GM19395 (cell line): ENCODE measurements at regions not wholly inside any gene's neighbourhood (a gene's known extent, or its start where the extent isn't known, plus 50 kb on each side); places are given as distances from the start of the nearest gene placed in this dataset.
A peak's percentile ranks its signal among the peaks of the same experiment; 100 is the strongest.
"Not testable (repeated sequence)": the region's sequence is repeated elsewhere in the genome, so short reads cannot be mapped to it uniquely, and the experiment has no call there.

Experiments used
- ATAC-seq: cut with Tn5 transposase; IDR thresholded peaks from one replicate; pipeline ENCODE4 v1.9.1; 2021; ENCODE audit warnings: mild to moderate bottlenecking, moderate library complexity; ENCODE audit not compliant: unreplicated experiment

- ATAC-seq, result peak; percentile 37
Observed at GRCh38 chr6:26172608-26172968, 85.4 kb downstream of the HFE start.

DNA sequence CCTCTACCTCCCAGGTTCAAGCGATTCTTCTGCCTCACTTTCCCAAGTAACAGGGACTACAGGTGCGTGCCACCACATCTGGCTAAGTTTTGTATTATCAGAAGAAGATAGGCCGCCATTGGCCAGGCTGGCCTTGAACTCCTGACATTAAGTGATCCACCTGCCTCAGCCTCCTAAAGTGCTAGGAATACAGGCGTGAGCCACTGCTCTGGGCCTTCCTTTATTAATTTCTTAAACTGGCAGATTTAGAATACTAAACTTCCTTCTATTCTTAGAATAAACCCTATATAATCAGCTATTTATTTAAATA is 86.6 kb downstream of the HFE start:
- ATAC-seq, result no peak

DNA sequence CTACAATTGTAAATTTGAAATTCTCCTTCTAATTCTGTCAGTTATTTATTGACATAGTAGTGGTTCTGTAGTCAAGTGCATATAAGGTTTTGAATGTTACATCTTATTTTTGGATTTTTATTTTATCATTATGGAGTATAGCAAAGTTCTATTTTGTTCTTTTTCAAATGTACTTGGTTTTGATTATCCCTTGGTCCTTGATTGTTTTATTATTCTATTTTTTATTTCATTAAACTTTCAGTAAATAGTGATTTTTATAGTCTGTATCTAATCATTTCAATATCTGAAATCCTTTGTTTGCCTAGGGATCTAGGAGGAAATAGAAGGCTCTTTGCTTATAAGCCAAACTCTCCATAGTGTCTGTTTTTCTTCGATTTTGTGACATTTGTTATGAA is 87.8 kb downstream of the HFE start:
- ATAC-seq, result no peak

GRCh38 chr6:26175428-26176181 is 88.4 kb downstream of the HFE start:
- ATAC-seq, result no peak

DNA sequence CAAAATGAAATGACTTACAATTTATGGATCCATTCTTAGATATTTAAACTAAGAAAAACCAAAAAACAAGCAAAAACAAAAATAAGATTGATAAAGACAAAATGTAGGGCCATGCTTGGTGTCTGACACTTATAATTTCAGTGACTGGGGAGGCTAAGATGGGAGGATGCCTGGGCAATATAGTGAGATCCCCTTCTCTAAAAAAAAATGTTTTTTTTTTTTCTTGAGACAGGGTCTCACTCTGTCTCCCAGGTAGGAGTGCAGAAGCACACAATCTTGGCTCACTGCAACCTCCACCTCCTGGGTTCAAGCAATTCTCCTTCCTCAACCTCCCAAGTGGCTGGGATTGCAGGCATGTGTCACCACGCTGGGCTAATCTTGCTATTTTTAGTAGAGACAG is 92.4 kb downstream of the HFE start:
- no peak for ATAC-seq

DNA sequence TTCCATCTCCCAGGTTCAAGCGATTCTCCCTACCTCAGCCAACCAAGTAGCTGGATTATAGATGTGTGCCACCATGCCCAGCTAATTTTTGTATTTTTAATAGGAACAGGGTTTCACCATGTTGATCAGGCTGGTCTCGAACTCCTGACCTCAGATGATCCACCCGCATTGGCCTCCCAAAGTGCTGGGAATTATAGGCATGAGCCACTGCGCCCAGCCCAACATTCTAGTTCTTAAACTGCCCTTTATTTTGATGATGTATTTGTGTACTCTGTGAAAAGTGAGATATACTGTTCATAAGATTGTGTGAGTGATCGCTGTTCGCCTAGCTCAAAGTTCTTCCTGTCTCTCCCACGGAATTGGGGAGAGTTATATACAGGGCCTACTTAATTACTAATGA is 93.1 kb downstream of the HFE start:
- no peak for ATAC-seq

GRCh38 chr6:26183237-26183580 is 96.0 kb downstream of the HFE start:
- no peak for ATAC-seq

GRCh38 chr6:26183581-26184366 is 96.5 kb downstream of the HFE start:
- ATAC-seq, result peak; percentile 71

- no peak for ATAC-seq
Observed at GRCh38 chr6:26184367-26184891, 97.2 kb downstream of the HFE start.

GRCh38 chr6:26185004-26185403 is 97.8 kb downstream of the HFE start:
- ATAC-seq, result no peak

DNA sequence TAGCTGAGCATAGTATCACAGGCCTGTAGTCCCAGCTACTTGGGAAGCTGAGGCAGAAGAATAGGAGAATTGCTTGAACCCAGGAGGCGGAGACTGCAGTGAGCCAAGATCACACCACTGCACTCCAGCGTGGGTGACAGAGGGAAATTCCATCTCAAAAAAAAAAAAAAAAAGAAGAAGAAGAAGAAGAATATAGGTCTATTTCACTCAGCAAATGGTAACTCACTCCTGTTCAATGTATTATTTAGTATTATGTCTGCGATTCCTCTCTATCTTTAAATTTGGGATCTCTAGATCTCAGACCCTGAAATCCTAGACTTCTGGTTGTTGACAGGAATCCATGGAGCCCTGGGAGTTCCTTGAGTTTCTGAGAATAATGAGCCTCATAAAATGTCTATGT is 98.6 kb downstream of the HFE start:
- no peak for ATAC-seq

GRCh38 chr6:26186652-26187051 is 99.4 kb downstream of the HFE start:
- ATAC-seq, result no peak

DNA sequence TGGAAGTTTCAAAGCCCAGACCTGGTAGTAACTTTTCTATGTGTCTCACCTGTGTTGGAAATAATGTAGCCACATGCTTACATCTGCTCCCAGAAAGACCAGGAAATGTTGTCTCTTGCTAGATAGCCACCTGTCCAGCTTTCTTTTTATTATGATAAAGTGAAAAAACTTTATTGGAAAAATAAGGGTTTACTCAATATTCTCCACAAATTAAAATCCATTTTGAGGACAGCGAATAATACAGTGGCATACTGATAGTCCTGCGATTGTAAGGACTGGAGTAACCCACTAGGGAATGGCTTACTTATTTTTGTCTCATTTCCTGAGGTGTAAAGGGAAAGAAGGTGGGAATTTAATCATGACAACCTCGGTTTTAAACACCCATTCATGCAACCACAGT is 100.1 kb downstream of the HFE start:
- ATAC-seq, result no peak

GRCh38 chr6:26187981-26188635 is 100.9 kb downstream of the HFE start:
- ATAC-seq, result peak; percentile 23

DNA sequence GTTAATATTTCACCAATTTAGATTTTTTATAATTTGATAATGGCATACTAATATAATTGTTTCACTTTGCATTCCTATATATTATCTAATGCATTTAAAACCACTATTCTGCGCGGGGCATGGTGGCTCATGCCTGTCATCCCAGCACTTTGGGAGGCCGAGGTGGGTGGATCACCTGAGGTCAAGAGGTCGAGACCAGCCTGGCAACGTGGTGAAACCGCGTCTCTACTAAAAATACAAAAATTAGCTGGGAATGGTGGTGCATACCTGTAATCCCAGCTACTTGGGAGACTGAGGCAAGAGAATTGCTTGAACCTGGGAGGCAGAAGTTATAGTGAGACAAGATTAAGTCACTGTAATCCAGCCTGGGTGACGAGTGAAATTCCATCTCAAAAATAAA is 104.3 kb downstream of the HFE start:
- ATAC-seq, result not testable (repeated sequence)

- ATAC-seq, result no peak
Observed at GRCh38 chr6:26193467-26194328, 106.5 kb downstream of the HFE start.

DNA sequence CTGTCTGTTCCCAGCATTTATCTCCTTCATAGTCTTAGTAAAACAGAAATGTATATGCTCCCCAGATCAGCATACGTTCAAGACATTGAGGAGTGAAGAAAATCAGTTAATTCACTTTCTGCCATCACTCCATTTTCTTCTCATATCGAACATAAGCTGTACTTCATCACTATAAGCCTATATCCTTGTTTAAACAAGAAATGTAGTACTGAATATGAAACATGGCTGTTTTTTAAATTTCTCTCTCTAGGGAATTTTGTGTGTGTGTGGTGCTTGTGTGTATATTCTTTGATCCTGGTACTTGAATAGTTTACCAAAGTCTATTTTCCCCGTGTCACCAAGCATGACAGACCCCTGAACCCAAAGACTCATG is 107.1 kb downstream of the HFE start:
- no peak for ATAC-seq

GRCh38 chr6:26194816-26195375 is 107.7 kb downstream of the HFE start:
- no peak for ATAC-seq

GRCh38 chr6:26195376-26195923 is 108.2 kb downstream of the HFE start:
- ATAC-seq, result peak; percentile 34
